Activated CD4-positive, alpha-beta T cell treated with anti-CD3 and anti-CD28 coated beads for 36 hours (primary cell): ENCODE measurements at regions not wholly inside any gene's neighbourhood (a gene's known extent, or its start where the extent isn't known, plus 50 kb on each side); places are given as distances from the start of the nearest gene placed in this dataset.
"Not testable (repeated sequence)": the region's sequence is repeated elsewhere in the genome, so short reads cannot be mapped to it uniquely, and the experiment has no call there.

Experiments used
- ATAC-seq: fragments of 200-7000 bp; cut with Tn5 transposase; one replicate; pipeline ENCODE4 v1.10.0; 2021; ENCODE audit warnings: mild to moderate bottlenecking, moderate library complexity
- CTCF ChIA-PET: fragments of 350-600 bp; sonication (Branson Sonifier 250); formaldehyde crosslinking; loops from one replicate; lab custom pipeline; 2021; ENCODE audit warnings: antibody characterized with exemption; lab: Charles Lee
- POLR2A ChIA-PET: fragments of 350-600 bp; sonication (Branson Sonifier 250); formaldehyde crosslinking; loops from one replicate; lab custom pipeline; 2021; ENCODE audit warnings: antibody characterized with exemption, inconsistent platforms; lab: Charles Lee
- DNase-seq: peaks from one replicate; pipeline ENCODE4 v3.0.0-alpha.2; 2020
- H3K27ac Mint-ChIP-seq: one replicate; pipeline ENCODE4 v1.8.0; 2021; ENCODE audit warnings: mixed read lengths
- H3K27me3 Mint-ChIP-seq: one replicate; pipeline ENCODE4 v1.8.0; 2021; ENCODE audit warnings: mixed read lengths
- H3K36me3 Mint-ChIP-seq: one replicate; pipeline ENCODE4 v1.8.0; 2021; ENCODE audit warnings: low read depth, mixed read lengths
- H3K4me1 Mint-ChIP-seq: one replicate; pipeline ENCODE4 v1.8.0; 2021; ENCODE audit warnings: mixed read lengths
- H3K4me3 Mint-ChIP-seq: one replicate; pipeline ENCODE4 v1.8.0; 2021; ENCODE audit warnings: mild to moderate bottlenecking, moderate library complexity, mixed read lengths
- H3K9me3 Mint-ChIP-seq: one replicate; pipeline ENCODE4 v1.8.0; 2021; ENCODE audit warnings: low read depth, mixed read lengths
- intact Hi-C, 2 experiments: fragments of 100-400 bp; cut with DNase I in 1 of 2; cut with micrococcal nuclease in 1 of 2; formaldehyde crosslinking; loops; one replicate each; pipeline versions ENCODE4 v1.14.2 to v1.15.1; 2022 to 2024; cut with DNase I, micrococcal nuclease

DNA sequence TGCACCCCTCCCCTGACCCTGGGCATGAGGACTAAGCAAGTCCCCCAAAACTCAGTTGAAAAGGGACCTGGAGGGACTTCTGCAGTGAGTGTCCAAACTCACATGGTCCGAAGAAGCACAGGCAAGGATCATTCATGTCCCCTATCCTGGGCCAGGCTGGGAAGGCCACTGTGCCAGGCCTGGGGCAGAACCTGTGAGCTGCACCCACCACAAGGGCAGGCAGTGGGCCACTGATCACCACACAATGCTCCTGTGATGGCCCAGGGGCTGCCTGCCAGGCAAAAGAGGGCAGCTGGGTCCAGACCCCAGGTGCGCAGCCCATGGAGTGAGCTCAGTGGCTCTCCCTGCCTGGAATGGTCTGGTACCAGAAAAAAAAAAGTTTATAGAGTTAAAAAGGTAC, 295.4 kb downstream of the CCDC74A start:
- H3K27ac Mint-ChIP-seq, ATAC-seq, H3K36me3 Mint-ChIP-seq, H3K4me3 Mint-ChIP-seq, intact Hi-C loops, H3K9me3 Mint-ChIP-seq, H3K27me3 Mint-ChIP-seq, CTCF ChIA-PET, H3K4me1 Mint-ChIP-seq, POLR2A ChIA-PET, DNase-seq: not testable (repeated sequence)

DNA sequence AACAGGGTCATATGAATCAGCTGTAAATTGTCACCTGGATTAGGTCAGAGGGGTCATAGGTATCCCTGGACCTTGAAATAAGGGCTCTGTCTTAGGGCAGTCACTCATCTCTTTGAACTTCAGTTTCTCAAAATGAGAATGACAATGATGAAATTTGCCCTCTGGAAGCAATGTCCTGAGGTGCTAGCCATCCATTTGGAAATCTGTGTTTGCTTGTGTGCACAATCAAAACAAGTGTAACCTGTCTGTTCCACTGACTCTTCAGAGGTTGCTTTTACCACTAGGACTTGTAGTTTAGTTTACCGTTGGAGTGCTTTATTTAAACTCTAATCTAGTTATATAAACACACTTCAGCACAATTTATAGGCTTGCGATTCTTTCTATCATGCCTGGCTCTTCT, 297.3 kb downstream of the CCDC74A start:
- ATAC-seq, H3K27me3 Mint-ChIP-seq, CTCF ChIA-PET, H3K4me3 Mint-ChIP-seq, intact Hi-C loops, H3K27ac Mint-ChIP-seq, H3K9me3 Mint-ChIP-seq, POLR2A ChIA-PET, H3K4me1 Mint-ChIP-seq, DNase-seq, H3K36me3 Mint-ChIP-seq: not testable (repeated sequence)

DNA sequence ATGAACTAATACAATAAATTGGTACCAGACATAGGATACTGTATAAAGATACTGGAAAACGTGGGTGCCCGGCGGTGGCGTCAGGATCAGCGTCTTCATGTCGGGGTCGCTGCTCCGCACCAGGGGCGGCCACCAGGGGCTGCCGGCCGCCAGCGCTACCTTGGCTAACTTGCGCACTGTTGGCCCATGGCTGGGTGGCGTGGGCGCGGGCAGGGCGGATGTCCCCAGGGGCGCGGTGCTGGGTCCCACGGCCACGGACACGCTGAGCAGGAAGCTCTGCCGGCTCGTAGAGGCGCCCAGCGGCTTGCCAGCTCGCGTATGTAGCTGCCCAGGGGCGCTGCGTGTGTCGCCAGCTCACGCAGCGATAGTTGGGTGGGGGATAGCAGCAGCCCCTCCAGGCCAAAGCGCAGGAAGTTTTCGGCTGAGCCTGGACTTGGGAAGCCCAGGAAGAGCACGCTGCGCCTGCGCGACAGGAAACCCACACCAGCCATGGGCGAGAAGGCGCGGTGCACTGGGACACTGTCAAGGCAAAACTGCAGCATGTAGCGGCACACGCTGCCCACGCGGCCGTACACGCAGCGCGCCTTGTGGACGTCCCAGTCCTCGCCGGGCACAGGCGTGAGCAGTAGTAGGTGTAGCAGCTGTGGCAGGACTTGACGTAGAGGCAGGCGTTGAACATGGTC, 299.9 kb downstream of the CCDC74A start:
- no peak overlapping the region for H3K27ac Mint-ChIP-seq
- no peaks in the 10 kb centered on the region for H3K9me3 Mint-ChIP-seq
- CTCF ChIA-PET = no interaction called here
- POLR2A ChIA-PET = no interaction called here
- no peaks in the 10 kb centered on the region for H3K27me3 Mint-ChIP-seq
- H3K36me3 Mint-ChIP-seq = no peaks in the 10 kb centered on the region
- ATAC-seq = no peak
- H3K4me1 Mint-ChIP-seq = no peaks in the 10 kb centered on the region
- intact Hi-C loops = no loop called here
- no peak for DNase-seq
- no peak overlapping the region for H3K4me3 Mint-ChIP-seq

DNA sequence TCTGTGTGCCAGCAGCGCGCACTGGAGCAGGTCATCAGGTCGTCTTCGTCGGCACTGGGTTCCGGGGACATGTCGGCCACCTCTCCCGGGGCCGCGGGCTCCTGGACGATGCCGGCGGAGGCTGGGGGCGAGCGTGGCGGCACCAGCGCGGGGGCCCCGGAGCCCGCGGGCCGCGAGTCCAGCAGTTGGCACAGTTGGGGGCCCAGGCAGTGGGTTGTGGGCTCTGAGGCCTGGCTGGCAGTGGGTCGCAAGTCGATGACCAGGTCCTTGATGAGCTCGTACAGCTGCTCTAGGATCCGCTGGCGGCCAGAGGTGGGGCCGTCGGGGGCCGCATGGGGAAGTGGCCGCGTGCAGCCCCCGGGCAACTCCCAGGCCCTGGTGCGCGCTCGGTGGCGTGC, 300.5 kb downstream of the CCDC74A start:
- Mint-ChIP-seq H3K9me3 (no peaks in the 10 kb centered on the region), H3K27me3 (no peaks in the 10 kb centered on the region), H3K4me1 (no peaks in the 10 kb centered on the region), H3K36me3 (no peaks in the 10 kb centered on the region), H3K4me3 (no peak overlapping the region), H3K27ac (no peak overlapping the region)
- ChIA-PET CTCF (no interaction called here), POLR2A (no interaction called here)
- no peak for ATAC-seq
- DNase-seq = no peak
- intact Hi-C loops = no loop called here

DNA sequence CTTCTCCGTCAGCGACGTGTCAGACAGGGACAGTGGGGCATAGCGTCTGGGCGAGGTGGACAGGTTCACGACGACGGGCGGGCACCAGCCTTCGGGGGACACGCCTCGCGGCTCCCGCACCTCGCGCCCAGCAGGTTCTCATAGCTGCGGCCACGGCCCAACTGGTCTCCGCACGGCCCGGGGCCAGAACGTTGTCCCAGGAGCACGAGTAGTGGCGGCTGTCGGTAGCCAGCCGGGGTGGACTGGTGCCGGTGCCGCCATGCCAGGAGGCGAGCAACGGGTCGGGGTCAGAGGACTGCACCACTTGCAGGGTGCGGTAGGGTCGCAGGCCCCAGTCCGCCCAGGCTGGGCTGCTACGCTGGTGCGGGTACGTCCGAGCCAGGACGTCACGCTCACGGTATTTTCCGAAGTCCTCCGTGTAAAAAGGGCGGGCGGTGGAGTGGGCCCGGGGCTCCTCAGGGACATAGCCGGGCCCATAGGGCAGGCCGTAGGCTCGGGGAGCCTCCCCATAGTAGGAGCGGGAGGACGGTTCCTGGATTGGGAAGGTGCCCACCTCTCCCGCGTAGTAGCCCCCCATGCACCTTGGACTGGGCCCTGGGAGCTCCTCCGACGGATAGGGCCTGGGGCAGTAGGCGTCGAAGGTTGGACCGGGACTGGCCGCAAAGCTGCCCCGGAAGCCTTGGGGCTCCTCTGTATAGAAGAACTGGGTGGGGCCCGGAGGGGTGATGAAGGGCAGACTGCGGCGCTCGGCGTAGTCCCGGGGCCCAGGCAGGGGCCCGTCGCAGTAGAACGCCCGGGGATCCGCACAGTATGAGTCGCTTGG, 301.2 kb downstream of the CCDC74A start:
- intact Hi-C loops, H3K4me1 Mint-ChIP-seq, POLR2A ChIA-PET, H3K36me3 Mint-ChIP-seq, ATAC-seq, H3K9me3 Mint-ChIP-seq, H3K27ac Mint-ChIP-seq, DNase-seq, H3K4me3 Mint-ChIP-seq, H3K27me3 Mint-ChIP-seq, CTCF ChIA-PET: not testable (repeated sequence)

DNA sequence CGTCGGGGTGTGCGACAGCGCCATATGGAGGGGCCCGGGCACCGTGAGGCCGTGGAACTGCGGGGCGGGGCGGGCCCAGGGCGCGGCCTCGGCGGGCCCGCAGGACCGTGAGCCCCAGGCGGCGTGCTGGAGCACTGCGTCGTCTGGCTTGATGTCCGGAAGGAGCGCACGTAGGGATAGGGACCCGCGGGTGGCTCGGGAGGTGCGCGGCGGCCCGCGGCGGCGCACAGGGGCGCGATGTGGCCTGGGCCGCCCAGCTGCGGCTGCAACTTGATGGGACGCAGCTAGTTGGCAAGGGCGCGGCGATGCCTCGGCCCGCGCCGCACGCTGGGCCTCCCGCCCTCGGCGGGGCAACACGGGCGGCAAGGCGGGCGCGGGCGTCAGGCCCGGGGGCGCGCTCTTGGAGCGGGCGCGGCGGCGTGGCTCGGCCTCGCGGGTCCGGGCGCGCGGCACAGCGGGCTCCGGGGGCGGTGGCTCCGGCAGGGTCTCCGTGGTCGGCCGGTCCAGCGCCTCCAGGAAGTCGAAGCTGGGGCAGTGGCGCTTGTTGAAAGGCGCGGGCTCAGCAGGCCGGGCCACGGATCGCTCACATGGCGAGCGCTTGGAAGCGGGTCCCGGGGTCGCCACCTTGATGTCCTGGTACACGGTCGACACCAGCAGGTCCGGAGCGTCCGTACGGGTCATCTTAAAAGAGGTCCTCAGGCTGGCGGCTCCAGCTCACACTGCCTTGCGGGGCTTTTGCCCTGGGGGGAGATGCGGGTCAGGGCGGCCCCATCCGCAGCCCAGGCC, 302.0 kb downstream of the CCDC74A start:
- H3K4me1 Mint-ChIP-seq, H3K9me3 Mint-ChIP-seq, H3K27ac Mint-ChIP-seq, POLR2A ChIA-PET, ATAC-seq, H3K27me3 Mint-ChIP-seq, H3K36me3 Mint-ChIP-seq, intact Hi-C loops, H3K4me3 Mint-ChIP-seq, CTCF ChIA-PET, DNase-seq: not testable (repeated sequence)

DNA sequence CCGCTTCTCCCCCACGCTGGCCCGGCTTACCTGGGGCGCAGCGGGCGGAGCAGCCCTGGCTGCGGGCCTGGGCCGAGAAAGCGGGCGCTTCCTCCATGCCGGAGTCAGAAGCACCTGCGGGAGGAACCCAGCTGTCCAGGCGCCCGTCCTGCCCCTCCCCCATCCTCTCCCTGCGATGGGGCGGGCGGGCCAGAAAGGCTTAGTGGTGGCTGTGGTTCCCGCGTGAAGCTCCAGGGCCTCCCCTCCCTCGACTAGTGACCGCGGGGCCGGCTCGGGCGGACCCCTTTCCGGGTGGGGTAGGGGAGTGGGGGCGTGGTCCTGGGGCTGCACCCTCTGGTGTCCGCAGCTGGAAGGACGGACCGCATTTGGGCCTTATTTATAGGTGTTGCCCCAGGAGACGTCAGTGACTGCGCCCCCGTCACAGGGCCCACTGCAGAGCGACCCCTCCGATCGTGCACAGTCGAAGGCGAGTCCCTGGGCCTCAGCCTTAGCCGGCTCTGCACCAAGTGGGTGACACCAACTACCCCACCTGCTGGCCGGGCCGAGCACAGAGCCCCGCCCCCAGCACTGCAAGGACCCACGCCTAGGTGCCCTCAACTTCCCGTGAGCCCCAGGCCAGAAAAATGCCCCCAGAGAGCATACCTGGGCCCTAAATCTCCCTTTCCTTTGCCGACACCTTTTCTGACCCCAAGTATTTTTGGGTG, 302.7 kb downstream of the CCDC74A start:
- intact Hi-C loops, H3K4me1 Mint-ChIP-seq, H3K27ac Mint-ChIP-seq, DNase-seq, H3K4me3 Mint-ChIP-seq, H3K36me3 Mint-ChIP-seq, POLR2A ChIA-PET, H3K27me3 Mint-ChIP-seq, ATAC-seq, CTCF ChIA-PET, H3K9me3 Mint-ChIP-seq: not testable (repeated sequence)

DNA sequence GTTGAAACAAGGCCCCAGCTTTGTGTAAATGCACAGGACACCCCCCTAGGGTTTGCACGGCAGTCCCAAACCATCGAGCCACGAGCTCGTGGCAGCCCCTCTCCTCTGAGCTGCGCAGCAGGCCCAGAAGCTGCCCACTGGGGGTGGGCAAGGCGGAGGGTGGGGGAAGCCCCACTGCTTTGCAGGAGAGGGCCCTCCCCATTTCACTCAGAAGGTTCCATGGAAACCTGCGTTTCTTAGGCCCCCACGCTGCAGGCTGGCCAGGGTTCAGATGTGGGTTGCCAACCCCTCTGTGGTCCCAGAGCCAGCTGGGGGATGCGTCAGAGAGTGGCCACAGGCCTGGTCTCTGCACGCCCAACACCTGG, 303.2 kb downstream of the CCDC74A start:
- H3K4me3 Mint-ChIP-seq, DNase-seq, H3K27me3 Mint-ChIP-seq, H3K36me3 Mint-ChIP-seq, H3K4me1 Mint-ChIP-seq, ATAC-seq, CTCF ChIA-PET, H3K9me3 Mint-ChIP-seq, intact Hi-C loops, POLR2A ChIA-PET, H3K27ac Mint-ChIP-seq: not testable (repeated sequence)

DNA sequence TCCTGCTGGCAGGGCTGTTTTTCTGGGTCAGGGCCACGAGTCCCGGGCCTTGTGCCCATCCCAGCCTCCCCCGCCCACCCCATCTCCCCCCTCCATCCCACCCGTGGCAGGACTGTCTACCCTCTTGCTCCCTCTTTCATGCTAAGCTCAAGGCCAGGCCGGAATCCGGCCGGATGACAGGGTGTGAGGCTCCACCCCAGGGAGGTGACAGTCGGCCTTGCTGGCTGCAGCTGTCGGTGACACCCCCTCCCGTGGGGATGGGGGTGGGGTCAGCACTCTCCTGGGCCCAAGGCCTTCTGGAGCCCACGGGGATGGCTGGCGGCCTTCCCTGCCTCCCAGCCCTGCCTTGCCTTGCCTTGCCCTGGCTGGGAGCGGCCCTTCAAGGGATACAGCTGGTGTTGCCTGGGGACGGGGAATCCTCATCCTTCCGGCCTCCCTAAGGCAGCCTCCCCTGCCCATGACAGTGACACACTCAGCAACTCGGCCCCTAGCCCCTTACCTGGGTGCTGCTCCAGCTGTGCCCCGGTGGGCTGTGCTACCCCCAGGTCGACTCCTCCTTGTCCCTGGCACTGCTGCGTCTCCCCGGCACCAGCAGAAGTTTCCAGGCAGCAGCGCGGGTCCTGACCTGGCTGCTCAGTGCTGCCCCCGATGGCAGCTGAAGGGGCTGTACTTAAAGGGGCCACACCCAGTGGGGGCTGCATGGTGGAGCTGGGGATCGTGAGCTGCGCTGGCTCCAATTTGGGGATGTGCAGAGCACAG, 303.9 kb downstream of the CCDC74A start:
- intact Hi-C loops, CTCF ChIA-PET, H3K9me3 Mint-ChIP-seq, POLR2A ChIA-PET, H3K36me3 Mint-ChIP-seq, H3K27me3 Mint-ChIP-seq, H3K4me1 Mint-ChIP-seq, H3K4me3 Mint-ChIP-seq, H3K27ac Mint-ChIP-seq: not testable (repeated sequence)
- peak; percentile 38 for DNase-seq
- peak; percentile 36 for ATAC-seq

DNA sequence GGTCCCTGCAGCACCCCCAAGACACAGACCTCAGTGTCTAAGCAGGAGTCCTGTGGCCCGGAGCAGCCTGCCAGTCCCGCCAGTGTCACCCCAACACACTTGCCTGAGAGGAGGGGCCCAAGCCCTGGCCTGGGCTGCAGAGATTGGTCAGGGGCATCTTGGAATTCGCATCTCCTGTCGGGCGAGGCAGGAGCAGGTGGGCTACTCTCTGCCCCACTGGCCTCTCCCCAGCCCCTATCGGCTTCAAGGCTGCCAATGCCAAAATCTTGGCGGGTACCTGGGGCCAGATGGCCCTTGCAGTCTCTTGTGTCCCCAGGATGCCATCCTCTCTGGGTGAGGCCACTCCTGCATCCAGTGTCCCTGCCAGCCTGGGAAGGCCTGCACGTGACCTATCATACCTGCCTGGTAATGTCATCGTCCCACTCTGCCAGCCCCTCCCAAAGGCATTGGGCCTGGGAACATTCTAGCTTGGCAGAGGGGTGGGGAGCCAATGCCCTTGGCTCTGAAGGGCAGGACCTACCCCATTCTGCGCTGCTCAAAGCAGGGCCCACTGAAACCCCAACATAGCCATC, 304.6 kb downstream of the CCDC74A start:
- ATAC-seq, H3K36me3 Mint-ChIP-seq, H3K27ac Mint-ChIP-seq, H3K9me3 Mint-ChIP-seq, intact Hi-C loops, CTCF ChIA-PET, POLR2A ChIA-PET, H3K27me3 Mint-ChIP-seq, H3K4me1 Mint-ChIP-seq, H3K4me3 Mint-ChIP-seq, DNase-seq: not testable (repeated sequence)

DNA sequence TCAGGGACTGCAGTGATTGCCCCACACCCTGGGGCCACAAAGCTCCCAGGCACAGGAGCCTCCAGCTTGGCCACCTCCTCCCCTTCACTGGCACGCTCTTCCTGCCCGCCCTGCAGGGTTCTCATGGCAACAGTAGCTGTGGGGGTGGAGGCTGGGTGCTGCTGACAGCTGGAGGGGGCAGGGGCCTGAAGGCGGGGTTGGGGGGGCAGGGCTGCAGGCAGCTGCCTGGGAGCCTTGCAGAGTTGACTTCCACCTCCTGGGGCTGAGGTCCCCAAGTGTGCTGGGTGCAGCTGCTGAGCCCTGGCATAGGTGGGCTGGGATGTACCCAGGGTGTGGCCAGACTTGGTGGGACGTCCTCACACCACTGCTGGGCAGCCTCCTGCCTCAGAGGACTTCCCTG, 305.2 kb downstream of the CCDC74A start:
- H3K27me3 Mint-ChIP-seq, POLR2A ChIA-PET: not testable (repeated sequence)

More for the DNA sequence above, 305.2 kb downstream of the CCDC74A start:
- ATAC-seq, CTCF ChIA-PET, H3K36me3 Mint-ChIP-seq, H3K9me3 Mint-ChIP-seq, H3K4me1 Mint-ChIP-seq, H3K27ac Mint-ChIP-seq, intact Hi-C loops, DNase-seq, H3K4me3 Mint-ChIP-seq: not testable (repeated sequence)
